Putamen (tissue), 1 donor: ENCODE measurements at regions not wholly inside any gene's neighbourhood (a gene's known extent, or its start where the extent isn't known, plus 50 kb on each side); places are given as distances from the start of the nearest gene placed in this dataset.
"Not testable (repeated sequence)": the region's sequence is repeated elsewhere in the genome, so short reads cannot be mapped to it uniquely, and the experiment has no call there.

Source experiments
- DNase-seq: peaks from one replicate; pipeline ENCODE4 v3.0.0-alpha.2; 2016; ENCODE audit warnings: low spot score

- no peak for DNase-seq
Measured at GRCh38 chr20:1845163-1845523, 50.1 kb upstream of the SIRPA start.

- peak; percentile 47 for DNase-seq
Measured at GRCh38 chr20:1844325-1845162, 50.7 kb upstream of the SIRPA start.

GRCh38 chr20:1842281-1842680 is 52.9 kb upstream of the SIRPA start:
- no peak for DNase-seq

GRCh38 chr20:1841554-1842140 is 53.6 kb upstream of the SIRPA start:
- peak; percentile 45 for DNase-seq

GRCh38 chr20:1840817-1841553 is 54.2 kb upstream of the SIRPA start:
- DNase-seq: no peak

GRCh38 chr20:1839376-1840317 is 55.6 kb upstream of the SIRPA start:
- DNase-seq: not testable (repeated sequence)

- DNase-seq: no peak
Measured at GRCh38 chr20:1838556-1839279, 56.5 kb upstream of the SIRPA start.

- DNase-seq: no peak
Measured at GRCh38 chr20:1835186-1836035, 59.8 kb upstream of the SIRPA start.

- DNase-seq: no peak
Measured at GRCh38 chr20:1833728-1834726, 61.2 kb upstream of the SIRPA start.

- DNase-seq: no peak
Measured at GRCh38 chr20:1833216-1833615, 62.0 kb upstream of the SIRPA start.

GRCh38 chr20:1832634-1833033 is 62.6 kb upstream of the SIRPA start:
- no peak for DNase-seq

- DNase-seq: no peak
Measured at GRCh38 chr20:1831606-1832005, 63.6 kb upstream of the SIRPA start.

- no peak for DNase-seq
Measured at GRCh38 chr20:1831096-1831495, 64.1 kb upstream of the SIRPA start.

GRCh38 chr20:1830240-1830639 is 65.0 kb upstream of the SIRPA start:
- DNase-seq: peak; percentile 67

- DNase-seq: no peak
Measured at GRCh38 chr20:1829531-1829930, 65.7 kb upstream of the SIRPA start.

- no peak for DNase-seq
Measured at GRCh38 chr20:1828786-1829131, 66.4 kb upstream of the SIRPA start.

GRCh38 chr20:1827974-1828785 is 67.0 kb upstream of the SIRPA start:
- peak; percentile 97 for DNase-seq

- no peak for DNase-seq
Measured at GRCh38 chr20:1827510-1827973, 67.7 kb upstream of the SIRPA start.
